Transverse colon (tissue), 3 donors: ENCODE measurements at regions not wholly inside any gene's neighbourhood (a gene's known extent, or its start where the extent isn't known, plus 50 kb on each side); places are given as distances from the start of the nearest gene placed in this dataset.

ENCODE experiments used
- POLR2A ChIP-seq: fragments of 450-650 bp; IDR thresholded peaks from one replicate; pipeline ENCODE4 v1.6.1; 2016; ENCODE audit warnings: antibody characterized with exemption, mild to moderate bottlenecking, moderate library complexity
- TF ChIP-seq, protein P1 (sequence below), 5 experiments: fragments of 200-600 bp in 3 of 5; fragments of 450-650 bp in 2 of 5; sonication (generic) in 3 of 5; IDR thresholded peaks; 1 replicate in 2 of 5; 2 replicates in 3 of 5; pipeline ENCODE4 v1.5.1; 2016 to 2017; ENCODE audit warnings: antibody characterized with exemption in 5 of 5, inconsistent platforms in 3 of 5, mild to moderate bottlenecking in 2 of 5, moderate library complexity in 1 of 5

DNA sequence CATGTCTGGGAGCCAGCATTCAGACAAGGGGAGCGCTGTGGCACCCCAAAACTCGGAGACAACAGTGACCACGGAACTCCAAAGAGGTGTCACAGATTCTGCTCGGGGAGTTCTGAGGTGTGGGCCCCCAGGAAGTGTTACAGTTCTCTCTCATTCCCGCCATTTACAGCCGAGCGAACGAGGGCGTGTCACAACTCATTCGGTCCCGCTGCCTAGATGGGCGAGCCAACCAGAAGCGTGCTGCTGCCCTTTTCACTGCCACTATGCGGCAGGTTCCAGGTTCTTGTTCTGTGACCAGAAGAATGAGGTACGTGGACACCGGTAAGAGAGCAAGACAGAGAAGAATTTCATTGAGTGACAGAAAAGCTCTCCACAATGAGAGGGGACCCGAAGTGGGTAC lies 1370.6 kb upstream of the AGA start:
- TF ChIP-seq, protein P1, sequence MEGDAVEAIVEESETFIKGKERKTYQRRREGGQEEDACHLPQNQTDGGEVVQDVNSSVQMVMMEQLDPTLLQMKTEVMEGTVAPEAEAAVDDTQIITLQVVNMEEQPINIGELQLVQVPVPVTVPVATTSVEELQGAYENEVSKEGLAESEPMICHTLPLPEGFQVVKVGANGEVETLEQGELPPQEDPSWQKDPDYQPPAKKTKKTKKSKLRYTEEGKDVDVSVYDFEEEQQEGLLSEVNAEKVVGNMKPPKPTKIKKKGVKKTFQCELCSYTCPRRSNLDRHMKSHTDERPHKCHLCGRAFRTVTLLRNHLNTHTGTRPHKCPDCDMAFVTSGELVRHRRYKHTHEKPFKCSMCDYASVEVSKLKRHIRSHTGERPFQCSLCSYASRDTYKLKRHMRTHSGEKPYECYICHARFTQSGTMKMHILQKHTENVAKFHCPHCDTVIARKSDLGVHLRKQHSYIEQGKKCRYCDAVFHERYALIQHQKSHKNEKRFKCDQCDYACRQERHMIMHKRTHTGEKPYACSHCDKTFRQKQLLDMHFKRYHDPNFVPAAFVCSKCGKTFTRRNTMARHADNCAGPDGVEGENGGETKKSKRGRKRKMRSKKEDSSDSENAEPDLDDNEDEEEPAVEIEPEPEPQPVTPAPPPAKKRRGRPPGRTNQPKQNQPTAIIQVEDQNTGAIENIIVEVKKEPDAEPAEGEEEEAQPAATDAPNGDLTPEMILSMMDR (IDR thresholded peaks at IDR 0.05) = no peak
- TF ChIP-seq POLR2A = no peak
